Smooth muscle cell (in vitro differentiated cells): ENCODE measurements at regions not wholly inside any gene's neighbourhood (a gene's known extent, or its start where the extent isn't known, plus 50 kb on each side); places are given as distances from the start of the nearest gene placed in this dataset.

Experiments
- DNase-seq: peaks from one replicate; lab custom pipeline; 2025; ENCODE audit not compliant: unreplicated experiment; lab: John Stamatoyannopoulos, UW
- H2AFZ ChIP-seq: fragments of 200-600 bp; sonication (generic); 2 replicates; pipeline ENCODE4 v1.6.0; 2016; ENCODE audit warnings: antibody characterized with exemption, low read depth, mild to moderate bottlenecking
- H3F3A ChIP-seq: fragments of 200-600 bp; sonication (generic); 2 replicates; pipeline ENCODE4 v1.6.0; 2017; ENCODE audit warnings: antibody characterized with exemption, low read depth
- H3K27ac ChIP-seq: fragments of 200-600 bp; sonication (generic); 2 replicates; pipeline ENCODE4 v1.5.1; 2016; ENCODE audit warnings: low read depth, mild to moderate bottlenecking
- H3K27me3 ChIP-seq: fragments of 200-600 bp; sonication (generic); 2 replicates; pipeline ENCODE4 v1.6.1; 2016; ENCODE audit warnings: low read depth, mild to moderate bottlenecking
- H3K36me3 ChIP-seq: fragments of 200-600 bp; sonication (generic); 2 replicates; pipeline ENCODE4 v1.5.1; 2016; ENCODE audit warnings: low read depth
- H3K4me1 ChIP-seq: fragments of 200-600 bp; sonication (generic); 2 replicates; pipeline ENCODE4 v1.5.1; 2016; ENCODE audit warnings: low read depth
- H3K4me2 ChIP-seq: fragments of 200-600 bp; sonication (generic); 2 replicates; pipeline ENCODE4 v1.6.0; 2016; ENCODE audit warnings: mild to moderate bottlenecking
- H3K4me3 ChIP-seq: fragments of 200-600 bp; sonication (generic); 2 replicates; pipeline ENCODE4 v1.5.1; 2016; ENCODE audit warnings: mild to moderate bottlenecking
- H3K79me2 ChIP-seq: fragments of 200-600 bp; sonication (generic); 2 replicates; pipeline ENCODE4 v1.6.0; 2016; ENCODE audit warnings: low read depth, mild to moderate bottlenecking
- H3K9ac ChIP-seq: fragments of 200-600 bp; sonication (generic); 2 replicates; pipeline ENCODE4 v1.6.0; 2016; ENCODE audit warnings: low read depth
- H3K9me3 ChIP-seq: fragments of 200-600 bp; sonication (generic); replicated peaks from 2 replicates; pipeline ENCODE4 v1.5.1; 2016; ENCODE audit warnings: low read depth
- H4K20me1 ChIP-seq: fragments of 200-600 bp; sonication (generic); 2 replicates; pipeline ENCODE4 v1.6.0; 2016; ENCODE audit warnings: low read depth
- CTCF ChIP-seq: fragments of 200-600 bp; sonication (generic); IDR thresholded peaks from 2 replicates; pipeline ENCODE4 v1.5.1; 2017; ENCODE audit warnings: borderline replicate concordance, mild to moderate bottlenecking, antibody characterized with exemption; ENCODE audit not compliant: insufficient read depth, poor library complexity, severe bottlenecking
- WGBS: methylation state at CpG from one replicate; pipeline ENCODE4 v1.1.7; 2016; ENCODE audit warnings: low lambda C conversion rate; 5-methylcytosine and 5-hydroxymethylcytosine counted together

GRCh38 chr5:87007737-87008136 is 259.9 kb upstream of the RASA1 start:
- TF ChIP-seq CTCF = no peak
- H2AFZ ChIP-seq = no peak overlapping the region
- H3K27me3 ChIP-seq = no peaks in the 10 kb centered on the region
- H3K36me3 ChIP-seq = no peaks in the 10 kb centered on the region
- H3F3A ChIP-seq = peaks cover 4% of the 10 kb centered on the region
- H3K27ac ChIP-seq = no peak overlapping the region
- no peak overlapping the region for H3K4me3 ChIP-seq
- no peak for DNase-seq
- H3K79me2 ChIP-seq = no peaks in the 10 kb centered on the region
- H3K4me2 ChIP-seq = no peak overlapping the region
- H3K4me1 ChIP-seq = peaks cover 3% of the 10 kb centered on the region
- no peaks in the 10 kb centered on the region for H4K20me1 ChIP-seq
- H3K9ac ChIP-seq = no peak overlapping the region
- H3K9me3 ChIP-seq = no peaks in the 10 kb centered on the region

- WGBS = 58% methylated on average over 5 of the region's 5 CpGs
- no peaks in the 10 kb centered on the region for H3K79me2 ChIP-seq
- H3K27ac ChIP-seq = peak overlapping the region; percentile 21
- peaks cover 3% of the 10 kb centered on the region for H3K4me1 ChIP-seq
- peak overlapping the region; percentile 50 for H3K4me2 ChIP-seq
- no peak overlapping the region for H3K9ac ChIP-seq
- H3K36me3 ChIP-seq = no peaks in the 10 kb centered on the region
- H4K20me1 ChIP-seq = no peaks in the 10 kb centered on the region
- H3F3A ChIP-seq = peaks cover 4% of the 10 kb centered on the region
- H3K27me3 ChIP-seq = no peaks in the 10 kb centered on the region
- H2AFZ ChIP-seq = peak overlapping the region; percentile 49
- TF ChIP-seq CTCF = no peak
- no peak for DNase-seq
- H3K9me3 ChIP-seq = no peaks in the 10 kb centered on the region
- no peak overlapping the region for H3K4me3 ChIP-seq
Measured at GRCh38 chr5:87008751-87009560, 258.7 kb upstream of the RASA1 start.

GRCh38 chr5:87010736-87011135 is 256.9 kb upstream of the RASA1 start:
- Histone ChIP-seq H3K27me3 (no peaks in the 10 kb centered on the region), H2AFZ (no peak overlapping the region), H3K36me3 (no peaks in the 10 kb centered on the region), H3K9ac (no peak overlapping the region), H3F3A (peaks cover 4% of the 10 kb centered on the region), H3K4me1 (peaks cover 3% of the 10 kb centered on the region), H3K4me3 (no peak overlapping the region), H3K79me2 (no peaks in the 10 kb centered on the region), H3K9me3 (no peaks in the 10 kb centered on the region), H3K27ac (no peak overlapping the region), H3K4me2 (no peak overlapping the region), H4K20me1 (no peaks in the 10 kb centered on the region)
- no peak for TF ChIP-seq CTCF
- 62% methylated on average over 3 of the region's 3 CpGs for WGBS
- DNase-seq = no peak

- no peak overlapping the region for H3K9ac ChIP-seq
- no peak overlapping the region for H2AFZ ChIP-seq
- no peak for TF ChIP-seq CTCF
- H3F3A ChIP-seq = no peaks in the 10 kb centered on the region
- no peak overlapping the region for H3K4me2 ChIP-seq
- no peaks in the 10 kb centered on the region for H4K20me1 ChIP-seq
- no peaks in the 10 kb centered on the region for H3K79me2 ChIP-seq
- no peak for DNase-seq
- H3K27ac ChIP-seq = no peak overlapping the region
- no peak overlapping the region for H3K4me3 ChIP-seq
- 78% methylated on average over 1 of the region's 1 CpG for WGBS
- H3K4me1 ChIP-seq = peaks cover 13% of the 10 kb centered on the region
- no peaks in the 10 kb centered on the region for H3K36me3 ChIP-seq
- no peaks in the 10 kb centered on the region for H3K27me3 ChIP-seq
- H3K9me3 ChIP-seq = no peaks in the 10 kb centered on the region
Measured at GRCh38 chr5:87015901-87016300, 251.8 kb upstream of the RASA1 start.
